Hepatocyte (in vitro differentiated cells): ENCODE measurements at regions not wholly inside any gene's neighbourhood (a gene's known extent, or its start where the extent isn't known, plus 50 kb on each side); places are given as distances from the start of the nearest gene placed in this dataset.

Source experiments
- EZH2 ChIP-seq: fragments of 200-600 bp; sonication (generic); IDR thresholded peaks from 2 replicates; pipeline ENCODE4 v1.6.1; 2016; ENCODE audit warnings: antibody characterized with exemption, mild to moderate bottlenecking, borderline replicate concordance
- EZH2phosphoT487 ChIP-seq: fragments of 200-600 bp; sonication (generic); IDR thresholded peaks from one replicate; pipeline ENCODE4 v1.6.1; 2018; ENCODE audit warnings: antibody characterized with exemption, mild to moderate bottlenecking, low read depth, moderate library complexity; ENCODE audit not compliant: unreplicated experiment, severe bottlenecking
- TF ChIP-seq, protein P1 (sequence below): fragments of 200-600 bp; sonication (generic); IDR thresholded peaks from 2 replicates; pipeline ENCODE4 v1.5.1; 2016; ENCODE audit warnings: antibody characterized with exemption, mild to moderate bottlenecking; ENCODE audit not compliant: poor library complexity

DNA sequence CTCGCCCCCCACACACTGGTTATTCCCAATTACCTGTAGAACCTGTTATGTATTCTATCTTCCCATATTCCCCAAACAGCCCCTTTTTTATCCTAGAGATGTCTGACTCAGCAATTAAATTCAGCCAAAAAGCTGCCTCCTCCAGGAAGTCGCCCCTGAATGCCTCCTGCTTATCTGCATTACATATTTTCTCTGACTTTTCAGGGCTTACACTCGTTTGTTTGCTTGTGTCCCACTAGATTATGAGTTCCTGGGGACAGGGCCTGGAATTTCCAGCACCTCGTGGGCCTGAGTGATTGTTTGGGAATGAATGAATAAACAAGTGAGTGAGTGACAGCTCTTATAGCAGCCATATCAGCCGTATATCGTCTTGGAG is 99.3 kb upstream of the RFLNA start:
- TF ChIP-seq EZH2: no peak
- TF ChIP-seq, protein P1, sequence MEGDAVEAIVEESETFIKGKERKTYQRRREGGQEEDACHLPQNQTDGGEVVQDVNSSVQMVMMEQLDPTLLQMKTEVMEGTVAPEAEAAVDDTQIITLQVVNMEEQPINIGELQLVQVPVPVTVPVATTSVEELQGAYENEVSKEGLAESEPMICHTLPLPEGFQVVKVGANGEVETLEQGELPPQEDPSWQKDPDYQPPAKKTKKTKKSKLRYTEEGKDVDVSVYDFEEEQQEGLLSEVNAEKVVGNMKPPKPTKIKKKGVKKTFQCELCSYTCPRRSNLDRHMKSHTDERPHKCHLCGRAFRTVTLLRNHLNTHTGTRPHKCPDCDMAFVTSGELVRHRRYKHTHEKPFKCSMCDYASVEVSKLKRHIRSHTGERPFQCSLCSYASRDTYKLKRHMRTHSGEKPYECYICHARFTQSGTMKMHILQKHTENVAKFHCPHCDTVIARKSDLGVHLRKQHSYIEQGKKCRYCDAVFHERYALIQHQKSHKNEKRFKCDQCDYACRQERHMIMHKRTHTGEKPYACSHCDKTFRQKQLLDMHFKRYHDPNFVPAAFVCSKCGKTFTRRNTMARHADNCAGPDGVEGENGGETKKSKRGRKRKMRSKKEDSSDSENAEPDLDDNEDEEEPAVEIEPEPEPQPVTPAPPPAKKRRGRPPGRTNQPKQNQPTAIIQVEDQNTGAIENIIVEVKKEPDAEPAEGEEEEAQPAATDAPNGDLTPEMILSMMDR: no peak
- TF ChIP-seq EZH2phosphoT487: no peak
